HL-60 (cell line): ENCODE measurements at regions not wholly inside any gene's neighbourhood (a gene's known extent, or its start where the extent isn't known, plus 50 kb on each side); places are given as distances from the start of the nearest gene placed in this dataset.

Source experiments
- CTCF ChIP-seq: IDR thresholded peaks from one replicate; pipeline ENCODE4 v1.5.1; 2011; ENCODE audit warnings: low read length, control low read depth, inconsistent platforms; ENCODE audit not compliant: insufficient read depth
- POLR2AphosphoS5 ChIP-seq: IDR thresholded peaks from 2 replicates; pipeline ENCODE4 v1.6.1; 2012; ENCODE audit warnings: low read depth

DNA sequence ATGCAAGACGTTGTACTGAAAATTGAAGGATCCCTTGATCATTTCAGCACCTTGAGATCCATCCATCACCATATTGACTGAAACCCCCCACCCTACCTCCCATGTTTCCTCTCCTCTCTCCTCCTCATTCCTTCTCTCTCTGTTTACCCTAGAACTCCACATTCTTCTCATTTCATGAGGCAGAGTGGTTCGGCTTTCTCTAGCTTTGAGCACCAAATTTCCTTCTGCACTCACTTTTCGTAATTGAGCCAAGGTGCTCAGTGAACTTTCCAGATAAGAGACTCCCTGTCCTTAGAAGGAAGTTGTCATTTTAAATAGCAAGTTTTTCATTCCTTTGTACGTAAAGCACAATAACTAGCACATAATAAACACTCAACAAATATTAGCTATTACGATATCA, 108.3 kb upstream of the SLC34A2 start:
- TF ChIP-seq CTCF, result no peak
- TF ChIP-seq POLR2AphosphoS5, result no peak
